ENCODE measurements at regions not wholly inside any gene's neighbourhood (a gene's known extent, or its start where the extent isn't known, plus 50 kb on each side); places are given as distances from the start of the nearest gene placed in this dataset.

- intact Hi-C loops (cut with DNase I), result loop anchor here (10.0 kb wide), 2 partner anchors 367 to 1363 kb away; partner anchors contain the start of gene GABRA5
- H3K9me3 ChIP-seq, result no peaks in the 10 kb centered on the region
- no peaks in the 10 kb centered on the region for H3K27me3 ChIP-seq
- peak; percentile 68 to 72 for DNase-seq
- TF ChIP-seq, protein P1, sequence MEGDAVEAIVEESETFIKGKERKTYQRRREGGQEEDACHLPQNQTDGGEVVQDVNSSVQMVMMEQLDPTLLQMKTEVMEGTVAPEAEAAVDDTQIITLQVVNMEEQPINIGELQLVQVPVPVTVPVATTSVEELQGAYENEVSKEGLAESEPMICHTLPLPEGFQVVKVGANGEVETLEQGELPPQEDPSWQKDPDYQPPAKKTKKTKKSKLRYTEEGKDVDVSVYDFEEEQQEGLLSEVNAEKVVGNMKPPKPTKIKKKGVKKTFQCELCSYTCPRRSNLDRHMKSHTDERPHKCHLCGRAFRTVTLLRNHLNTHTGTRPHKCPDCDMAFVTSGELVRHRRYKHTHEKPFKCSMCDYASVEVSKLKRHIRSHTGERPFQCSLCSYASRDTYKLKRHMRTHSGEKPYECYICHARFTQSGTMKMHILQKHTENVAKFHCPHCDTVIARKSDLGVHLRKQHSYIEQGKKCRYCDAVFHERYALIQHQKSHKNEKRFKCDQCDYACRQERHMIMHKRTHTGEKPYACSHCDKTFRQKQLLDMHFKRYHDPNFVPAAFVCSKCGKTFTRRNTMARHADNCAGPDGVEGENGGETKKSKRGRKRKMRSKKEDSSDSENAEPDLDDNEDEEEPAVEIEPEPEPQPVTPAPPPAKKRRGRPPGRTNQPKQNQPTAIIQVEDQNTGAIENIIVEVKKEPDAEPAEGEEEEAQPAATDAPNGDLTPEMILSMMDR (IDR thresholded peaks at IDR 0.05), result peak; percentile 35 to 96 (median 78)
- TF ChIP-seq POLR2A (IDR thresholded peaks at IDR 0.05), result no peak
- H3K27ac ChIP-seq, result no peak overlapping the region
- H3K4me1 ChIP-seq, result peaks cover 6 to 10% of the 10 kb centered on the region in 2 donors
- H3K36me3 ChIP-seq, result no peaks in the 10 kb centered on the region
- 10 to 14% methylated on average over 5 of the region's 5 CpGs for WGBS, 2 donors
- H3K4me3 ChIP-seq (replicated peaks in 1 of 3), result no peak overlapping the region
Observed at GRCh38 chr15:25501828-25502446, 63.1 kb upstream of the UBE3A start.

DNA sequence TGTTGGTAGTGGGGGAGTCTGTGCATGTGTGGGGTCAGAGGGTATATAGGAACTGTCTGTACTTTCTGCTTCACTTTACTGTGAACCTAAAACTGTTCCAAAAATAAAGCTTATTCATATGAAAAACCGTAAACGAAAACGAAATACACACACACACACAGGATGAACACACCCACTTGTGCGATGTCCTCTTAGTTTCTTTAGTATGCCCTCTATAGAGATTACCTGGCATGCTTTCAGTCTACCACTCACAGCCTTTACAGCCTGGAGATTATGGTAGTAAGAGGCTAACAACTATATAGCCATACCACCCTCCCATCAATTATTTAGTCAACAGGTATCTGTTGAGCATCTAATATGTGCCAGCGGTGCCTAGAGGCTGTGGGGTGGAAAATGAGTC lies 60.0 kb upstream of the UBE3A start:
- H3K4me1 ChIP-seq, result peaks cover 6 to 10% of the 10 kb centered on the region in 2 donors
- DNase-seq, result no peak
- H3K4me3 ChIP-seq (replicated peaks in 1 of 3), result no peak overlapping the region
- TF ChIP-seq, protein P1 (IDR thresholded peaks at IDR 0.05), result no peak
- TF ChIP-seq POLR2A (IDR thresholded peaks at IDR 0.05), result no peak
- H3K27me3 ChIP-seq, result no peaks in the 10 kb centered on the region
- H3K9me3 ChIP-seq, result no peaks in the 10 kb centered on the region
- intact Hi-C loops (cut with DNase I), result no loop called here
- no peak overlapping the region for H3K27ac ChIP-seq
- no peaks in the 10 kb centered on the region for H3K36me3 ChIP-seq
- WGBS, 2 donors, result 97% methylated on average over 5 of the region's 5 CpGs

GRCh38 chr15:25497934-25498333 lies 59.1 kb upstream of the UBE3A start:
- Histone ChIP-seq H3K4me3 (replicated peaks in 1 of 3) (no peak overlapping the region), H3K27ac (no peak overlapping the region), H3K36me3 (no peaks in the 10 kb centered on the region), H3K27me3 (no peaks in the 10 kb centered on the region), H3K4me1 (peaks cover 6 to 10% of the 10 kb centered on the region in 2 donors), H3K9me3 (no peaks in the 10 kb centered on the region)
- DNase-seq, result no peak
- TF ChIP-seq, protein P1 (IDR thresholded peaks at IDR 0.05), result no peak
- TF ChIP-seq POLR2A (IDR thresholded peaks at IDR 0.05), result no peak
- WGBS, 2 donors, result 83 to 85% methylated on average over 3 of the region's 3 CpGs
- intact Hi-C loops (cut with DNase I), result no loop called here

DNA sequence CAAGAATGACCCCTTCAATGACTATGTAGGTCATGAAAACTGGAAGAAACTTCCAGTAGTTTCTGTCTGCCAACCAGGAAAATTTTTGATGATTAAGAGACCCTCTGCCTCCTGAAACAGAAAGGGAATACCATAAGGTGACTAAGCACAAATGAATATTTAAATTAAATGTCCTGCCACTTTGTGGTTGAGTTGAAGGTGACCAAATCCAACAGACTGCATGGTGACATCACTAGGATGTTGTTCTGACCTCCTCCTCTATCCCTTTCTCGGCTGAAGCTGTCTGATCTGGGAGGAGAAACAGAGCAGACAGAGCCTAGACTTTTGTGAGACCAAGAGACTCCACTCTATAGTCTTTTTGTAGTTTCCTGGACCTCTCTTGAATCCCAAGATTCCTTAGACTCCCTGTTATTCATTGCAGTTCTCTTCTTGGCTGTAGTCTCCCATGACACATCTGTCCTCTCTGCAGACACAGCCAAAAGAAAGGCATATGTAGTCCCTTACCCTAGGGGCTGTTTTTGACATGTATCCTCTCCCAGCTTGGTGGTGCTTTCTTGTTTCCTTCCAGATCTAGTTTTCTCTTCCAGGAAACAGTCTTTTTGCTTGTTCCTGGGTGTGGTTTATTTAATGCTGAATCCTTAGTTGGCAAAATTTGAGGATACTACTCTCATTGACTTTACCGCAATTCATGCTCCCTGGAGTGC lies 55.2 kb upstream of the UBE3A start:
- Histone ChIP-seq H3K36me3 (no peaks in the 10 kb centered on the region), H3K4me1 (no peaks in the 10 kb centered on the region), H3K27me3 (no peaks in the 10 kb centered on the region), H3K4me3 (replicated peaks in 1 of 3) (no peak overlapping the region), H3K9me3 (no peaks in the 10 kb centered on the region), H3K27ac (no peak overlapping the region)
- intact Hi-C loops (cut with DNase I), result no loop called here
- WGBS, 2 donors, result 92 to 98% methylated on average over 2 of the region's 2 CpGs
- no peak for TF ChIP-seq POLR2A (IDR thresholded peaks at IDR 0.05)
- TF ChIP-seq, protein P1 (IDR thresholded peaks at IDR 0.05), result no peak
- no peak for DNase-seq

GRCh38 chr15:25492315-25492714 lies 53.5 kb upstream of the UBE3A start:
- H3K27ac ChIP-seq, result no peak overlapping the region
- H3K27me3 ChIP-seq, result no peaks in the 10 kb centered on the region
- no peak for DNase-seq
- TF ChIP-seq, protein P1 (IDR thresholded peaks at IDR 0.05), result no peak
- no peak for TF ChIP-seq POLR2A (IDR thresholded peaks at IDR 0.05)
- intact Hi-C loops (cut with DNase I), result no loop called here
- no peaks in the 10 kb centered on the region for H3K36me3 ChIP-seq
- no peaks in the 10 kb centered on the region for H3K9me3 ChIP-seq
- H3K4me3 ChIP-seq (replicated peaks in 1 of 3), result no peak overlapping the region
- no peaks in the 10 kb centered on the region for H3K4me1 ChIP-seq

Measured in thyroid gland (tissue), 4 donors.